T-cell (primary cell): ENCODE measurements at regions not wholly inside any gene's neighbourhood (a gene's known extent, or its start where the extent isn't known, plus 50 kb on each side); places are given as distances from the start of the nearest gene placed in this dataset.
"Not testable (repeated sequence)": the region's sequence is repeated elsewhere in the genome, so short reads cannot be mapped to it uniquely, and the experiment has no call there.

Experiments used
- ATAC-seq, 4 experiments: fragments of 200-7000 bp in 3 of 4; fragments of 150-1000 bp in 1 of 4; cut with Tn5 transposase; replicated peaks in 1 of 4; 1 replicate in 3 of 4; 2 replicates in 1 of 4; pipeline ENCODE4 v1.10.0; 2021; ENCODE audit warnings: moderate library complexity in 3 of 4, mild to moderate bottlenecking in 2 of 4, moderate number of reproducible peaks in 1 of 4
- CTCF ChIA-PET, 2 donors: fragments of 300-600 bp; sonication (Branson Sonifier 250); formaldehyde crosslinking; loops; one replicate each; lab custom pipeline; 2022; ENCODE audit warnings: antibody characterized with exemption in 2 of 2; lab: Charles Lee
- POLR2A ChIA-PET, 2 donors: fragments of 300-600 bp; sonication (Branson Sonifier 250); formaldehyde crosslinking; loops; one replicate each; lab custom pipeline; 2022; ENCODE audit warnings: antibody characterized with exemption in 2 of 2; lab: Charles Lee
- DNase-seq, 35 experiments: peaks; one replicate each; pipeline versions ENCODE4 v3.0.0 to v3.0.0-alpha.2; 2013 to 2023
- H3K27ac ChIP-seq: one replicate; pipeline ENCODE4 v1.5.1; 2013; ENCODE audit warnings: low read length
- H3K27me3 ChIP-seq, 2 experiments: replicated peaks in 1 of 2; 1 replicate in 1 of 2; 2 replicates in 1 of 2; pipeline versions ENCODE4 v1.6.1 to v1.7.0; 2013; ENCODE audit warnings: low read length in 1 of 2, mixed read lengths in 1 of 2; ENCODE audit not compliant: control insufficient read depth in 2 of 2, insufficient read depth in 2 of 2; ENCODE audit errors: extremely low read depth in 1 of 2
- H3K36me3 ChIP-seq, 2 donors: 1 replicate in 1 of 2; 2 replicates in 1 of 2; pipeline versions ENCODE4 v1.6.1 to v1.7.0; 2013; ENCODE audit warnings: low read length in 1 of 2; ENCODE audit not compliant: control insufficient read depth in 2 of 2, insufficient read depth in 1 of 2; ENCODE audit errors: extremely low read depth in 1 of 2
- H3K4me1 ChIP-seq, 2 experiments: 1 replicate in 1 of 2; 2 replicates in 1 of 2; pipeline versions ENCODE4 v1.6.1 to v1.7.0; 2013; ENCODE audit warnings: low read length in 2 of 2, mixed read lengths in 1 of 2; ENCODE audit not compliant: insufficient read depth in 2 of 2, control insufficient read depth in 1 of 2; ENCODE audit errors: extremely low read depth in 1 of 2
- H3K4me3 ChIP-seq, 2 donors: 1 replicate in 1 of 2; 2 replicates in 1 of 2; pipeline versions ENCODE4 v1.5.1 to v1.7.0; 2013; ENCODE audit warnings: mild to moderate bottlenecking in 2 of 2, low read length in 1 of 2, moderate library complexity in 1 of 2; ENCODE audit not compliant: control insufficient read depth in 1 of 2; ENCODE audit errors: extremely low read depth in 1 of 2
- H3K9me3 ChIP-seq: 2 replicates; pipeline ENCODE4 v1.7.0; 2013
- H3K27ac Mint-ChIP-seq, 2 donors: one replicate each; pipeline ENCODE4 v1.8.0; 2020 to 2021; ENCODE audit warnings: mild to moderate bottlenecking in 2 of 2, mixed read lengths in 2 of 2
- H3K27me3 Mint-ChIP-seq, 2 donors: one replicate each; pipeline ENCODE4 v1.8.0; 2021 to 2022; ENCODE audit warnings: mixed read lengths in 2 of 2
- H3K36me3 Mint-ChIP-seq: one replicate; pipeline ENCODE4 v1.8.0; 2021; ENCODE audit warnings: mixed read lengths
- H3K4me1 Mint-ChIP-seq, 3 donors: one replicate each; pipeline ENCODE4 v1.8.0; 2020 to 2022; ENCODE audit warnings: mixed read lengths in 3 of 3, mild to moderate bottlenecking in 1 of 3
- H3K4me3 Mint-ChIP-seq, 3 donors: one replicate each; pipeline ENCODE4 v1.8.0; 2020 to 2022; ENCODE audit warnings: mild to moderate bottlenecking in 3 of 3, mixed read lengths in 3 of 3, moderate library complexity in 3 of 3
- H3K9me3 Mint-ChIP-seq, 3 donors: one replicate each; pipeline ENCODE4 v1.8.0; 2020 to 2022; ENCODE audit warnings: mixed read lengths in 3 of 3
- WGBS: methylation state at CpG from one replicate; pipeline ENCODE4 v1.1.5; 2013; ENCODE audit warnings: missing lambda C conversion rate; ENCODE audit not compliant: insufficient coverage; 5-methylcytosine and 5-hydroxymethylcytosine counted together

- no peaks in the 10 kb centered on the region for H3K9me3 ChIP-seq
- H3K4me1 Mint-ChIP-seq = no peaks in the 10 kb centered on the region
- DNase-seq (no peak), ATAC-seq (no peak)
- no peaks in the 10 kb centered on the region for H3K27me3 Mint-ChIP-seq
- H3K9me3 Mint-ChIP-seq = peaks cover 10 to 20% (median 11%) of the 10 kb centered on the region in 3 donors
- ChIA-PET CTCF (no interaction called here), POLR2A (no interaction called here)
- H3K4me1 ChIP-seq = no peaks in the 10 kb centered on the region
- H3K4me3 ChIP-seq = no peak overlapping the region
- H3K27ac ChIP-seq = no peak overlapping the region
- no CpG with 5 or more reads among the region's 2 CpGs for WGBS
- H3K36me3 ChIP-seq = no peaks in the 10 kb centered on the region
- no peaks in the 10 kb centered on the region for H3K27me3 ChIP-seq
- H3K36me3 Mint-ChIP-seq = no peaks in the 10 kb centered on the region
- no peak overlapping the region for H3K27ac Mint-ChIP-seq
- H3K4me3 Mint-ChIP-seq = no peak overlapping the region
Observed at GRCh38 chr2:140076164-140076563, 1296.0 kb upstream of the NXPH2 start.

GRCh38 chr2:140073763-140074162 lies 1293.6 kb upstream of the NXPH2 start:
- POLR2A ChIA-PET, ATAC-seq, CTCF ChIA-PET, H3K4me1 Mint-ChIP-seq, H3K4me3 Mint-ChIP-seq, H3K36me3 ChIP-seq, H3K27me3 Mint-ChIP-seq, H3K27ac Mint-ChIP-seq, H3K9me3 ChIP-seq, H3K27ac ChIP-seq, H3K27me3 ChIP-seq, H3K4me3 ChIP-seq, H3K36me3 Mint-ChIP-seq, H3K4me1 ChIP-seq, DNase-seq: not testable (repeated sequence)
- WGBS = 92% methylated on average over 29 of the region's 30 CpGs
- H3K9me3 Mint-ChIP-seq = peaks cover 10 to 15% (median 11%) of the 10 kb centered on the region in 3 donors

- no peaks in the 10 kb centered on the region for H3K4me1 ChIP-seq
- H3K27ac ChIP-seq = no peak overlapping the region
- WGBS = no CpG with 5 or more reads among the region's 1 CpG
- H3K27me3 Mint-ChIP-seq = no peaks in the 10 kb centered on the region
- no peaks in the 10 kb centered on the region for H3K27me3 ChIP-seq
- ChIA-PET CTCF (no interaction called here), POLR2A (no interaction called here)
- ATAC-seq (no peak), DNase-seq (no peak)
- H3K36me3 Mint-ChIP-seq = no peaks in the 10 kb centered on the region
- H3K9me3 ChIP-seq = no peaks in the 10 kb centered on the region
- no peak overlapping the region for H3K4me3 Mint-ChIP-seq
- peaks cover 9 to 17% (median 10%) of the 10 kb centered on the region in 3 donors for H3K9me3 Mint-ChIP-seq
- no peaks in the 10 kb centered on the region for H3K4me1 Mint-ChIP-seq
- H3K4me3 ChIP-seq = no peak overlapping the region
- no peak overlapping the region for H3K27ac Mint-ChIP-seq
- H3K36me3 ChIP-seq = no peaks in the 10 kb centered on the region
Observed at GRCh38 chr2:140067661-140068060, 1287.5 kb upstream of the NXPH2 start.

- ChIA-PET CTCF (no interaction called here), POLR2A (no interaction called here)
- Mint-ChIP-seq H3K9me3 (peaks cover 14 to 15% (median 15%) of the 10 kb centered on the region in 3 donors), H3K27me3 (no peaks in the 10 kb centered on the region), H3K27ac (no peak overlapping the region), H3K36me3 (no peaks in the 10 kb centered on the region), H3K4me1 (no peaks in the 10 kb centered on the region), H3K4me3 (no peak overlapping the region)
- Histone ChIP-seq H3K27ac (no peak overlapping the region), H3K4me3 (no peak overlapping the region), H3K9me3 (no peaks in the 10 kb centered on the region), H3K36me3 (no peaks in the 10 kb centered on the region), H3K27me3 (no peaks in the 10 kb centered on the region), H3K4me1 (no peaks in the 10 kb centered on the region)
- ATAC-seq (no peak), DNase-seq (no peak)
- 90% methylated on average over 1 of the region's 1 CpG for WGBS
Observed at GRCh38 chr2:140064243-140064642, 1284.1 kb upstream of the NXPH2 start.

GRCh38 chr2:140063356-140063755 lies 1283.2 kb upstream of the NXPH2 start:
- no peaks in the 10 kb centered on the region for H3K36me3 ChIP-seq
- H3K27me3 Mint-ChIP-seq = no peaks in the 10 kb centered on the region
- no peak overlapping the region for H3K4me3 Mint-ChIP-seq
- H3K27ac ChIP-seq = no peak overlapping the region
- POLR2A ChIA-PET = no interaction called here
- H3K4me1 Mint-ChIP-seq = no peaks in the 10 kb centered on the region
- H3K27ac Mint-ChIP-seq = no peak overlapping the region
- H3K4me1 ChIP-seq = no peaks in the 10 kb centered on the region
- ATAC-seq (no peak), DNase-seq (no peak)
- H3K27me3 ChIP-seq = no peaks in the 10 kb centered on the region
- H3K36me3 Mint-ChIP-seq = no peaks in the 10 kb centered on the region
- H3K9me3 Mint-ChIP-seq = peaks cover 14 to 18% (median 15%) of the 10 kb centered on the region in 3 donors
- H3K4me3 ChIP-seq = no peak overlapping the region
- no peaks in the 10 kb centered on the region for H3K9me3 ChIP-seq
- 60% methylated on average over 1 of the region's 2 CpGs for WGBS
- CTCF ChIA-PET = no interaction called here

- CTCF ChIA-PET = no interaction called here
- Mint-ChIP-seq H3K27ac (no peak overlapping the region), H3K36me3 (no peaks in the 10 kb centered on the region), H3K4me3 (no peak overlapping the region), H3K27me3 (no peaks in the 10 kb centered on the region), H3K4me1 (no peaks in the 10 kb centered on the region), H3K9me3 (peaks cover 14 to 23% (median 18%) of the 10 kb centered on the region in 3 donors)
- WGBS = no CpG with 5 or more reads among the region's 1 CpG
- no peaks in the 10 kb centered on the region for H3K4me1 ChIP-seq
- no peaks in the 10 kb centered on the region for H3K27me3 ChIP-seq
- H3K36me3 ChIP-seq = no peaks in the 10 kb centered on the region
- no peak overlapping the region for H3K4me3 ChIP-seq
- POLR2A ChIA-PET = no interaction called here
- no peaks in the 10 kb centered on the region for H3K9me3 ChIP-seq
- ATAC-seq = no peak
- H3K27ac ChIP-seq = no peak overlapping the region
- DNase-seq = no peak
Observed at GRCh38 chr2:140061240-140061639, 1281.0 kb upstream of the NXPH2 start.

GRCh38 chr2:140057928-140058327 lies 1277.7 kb upstream of the NXPH2 start:
- H3K4me1 Mint-ChIP-seq = no peaks in the 10 kb centered on the region
- peaks cover 15 to 17% (median 17%) of the 10 kb centered on the region in 3 donors for H3K9me3 Mint-ChIP-seq
- H3K27me3 Mint-ChIP-seq = no peaks in the 10 kb centered on the region
- Histone ChIP-seq H3K27ac (no peak overlapping the region), H3K4me3 (no peak overlapping the region), H3K36me3 (no peaks in the 10 kb centered on the region), H3K4me1 (no peaks in the 10 kb centered on the region), H3K27me3 (no peaks in the 10 kb centered on the region), H3K9me3 (no peaks in the 10 kb centered on the region)
- no peak overlapping the region for H3K27ac Mint-ChIP-seq
- WGBS = no CpG with 5 or more reads among the region's 1 CpG
- no peak for ATAC-seq
- H3K36me3 Mint-ChIP-seq = no peaks in the 10 kb centered on the region
- DNase-seq = no peak
- H3K4me3 Mint-ChIP-seq = no peak overlapping the region
- ChIA-PET POLR2A (no interaction called here), CTCF (no interaction called here)
